Stimulated activated CD4-positive, alpha-beta T cell treated with anti-CD3 and anti-CD28 coated beads, Interleukin-15, amount 100 ng/mL, for 24 hours (primary cell): ENCODE measurements at regions not wholly inside any gene's neighbourhood (a gene's known extent, or its start where the extent isn't known, plus 50 kb on each side); places are given as distances from the start of the nearest gene placed in this dataset.

ENCODE experiments used
- DNase-seq: peaks from one replicate; pipeline ENCODE4 v3.0.0-alpha.2; 2020

GRCh38 chr21:14869984-14870852, 194.6 kb downstream of the NRIP1 start:
- DNase-seq = no peak

- no peak for DNase-seq
These were observed 197.7 kb downstream of the NRIP1 start for GRCh38 chr21:14866859-14867765.

- peak; percentile 58 for DNase-seq
These were observed 200.4 kb downstream of the NRIP1 start for GRCh38 chr21:14864211-14865021.

- no peak for DNase-seq
These were observed 201.0 kb downstream of the NRIP1 start for GRCh38 chr21:14863745-14864210.

GRCh38 chr21:14862794-14863720, 201.7 kb downstream of the NRIP1 start:
- peak; percentile 38 for DNase-seq

GRCh38 chr21:14858311-14858710, 206.5 kb downstream of the NRIP1 start:
- no peak for DNase-seq

- DNase-seq = no peak
These were observed 207.3 kb downstream of the NRIP1 start for GRCh38 chr21:14857529-14857928.

- no peak for DNase-seq
These were observed 214.4 kb downstream of the NRIP1 start for GRCh38 chr21:14850394-14850793.

- DNase-seq = no peak
These were observed 218.2 kb downstream of the NRIP1 start for GRCh38 chr21:14846621-14847020.

- no peak for DNase-seq
These were observed 220.8 kb downstream of the NRIP1 start for GRCh38 chr21:14844001-14844400.

- no peak for DNase-seq
These were observed 222.2 kb downstream of the NRIP1 start for GRCh38 chr21:14842601-14843000.

GRCh38 chr21:14841511-14842472, 223.0 kb downstream of the NRIP1 start:
- no peak for DNase-seq

GRCh38 chr21:14838400-14838799, 226.4 kb downstream of the NRIP1 start:
- no peak for DNase-seq

GRCh38 chr21:14836950-14837349, 227.8 kb downstream of the NRIP1 start:
- no peak for DNase-seq

- DNase-seq = no peak
These were observed 231.0 kb downstream of the NRIP1 start for GRCh38 chr21:14833666-14834351.

GRCh38 chr21:14833241-14833640, 231.6 kb downstream of the NRIP1 start:
- no peak for DNase-seq

- no peak for DNase-seq
These were observed 234.5 kb downstream of the NRIP1 start for GRCh38 chr21:14830307-14830706.

- DNase-seq = no peak
These were observed 235.1 kb downstream of the NRIP1 start for GRCh38 chr21:14829685-14830084.

- DNase-seq = no peak
These were observed 237.3 kb downstream of the NRIP1 start for GRCh38 chr21:14827468-14827867.

GRCh38 chr21:14826630-14827029, 238.2 kb downstream of the NRIP1 start:
- DNase-seq = no peak
